Caco-2 (cell line): ENCODE measurements at regions not wholly inside any gene's neighbourhood (a gene's known extent, or its start where the extent isn't known, plus 50 kb on each side); places are given as distances from the start of the nearest gene placed in this dataset.

Source experiments
- BruUV-seq: library from RNA; stranded (reverse); fragments of 400-500 nt; replicated peaks from 2 replicates; lab custom pipeline; 2021; lab: Mats Ljungman, UMichigan
- CTCF ChIA-PET: fragments of 300-600 bp; sonication (Branson Sonifier 250); formaldehyde crosslinking; loops from one replicate; lab custom pipeline; 2022; ENCODE audit warnings: antibody characterized with exemption; lab: Charles Lee
- POLR2A ChIA-PET: fragments of 300-600 bp; sonication (Branson Sonifier 250); formaldehyde crosslinking; loops from one replicate; lab custom pipeline; 2022; ENCODE audit warnings: antibody characterized with exemption; lab: Charles Lee
- DNase-seq, 2 experiments: peaks; one replicate each; pipeline versions ENCODE4 v3.0.0 to v3.0.0-alpha.2; 2020 to 2022
- H3K27me3 ChIP-seq: replicated peaks from 2 replicates; pipeline ENCODE4 v1.6.0; 2011; ENCODE audit warnings: low read length; ENCODE audit not compliant: control insufficient read depth, insufficient read depth
- H3K36me3 ChIP-seq: 2 replicates; pipeline ENCODE4 v1.5.1; 2011; ENCODE audit warnings: low read length; ENCODE audit not compliant: control insufficient read depth, insufficient read depth
- H3K4me1 ChIP-seq: fragments of 250-450 bp; sonication (Bioruptor Pico); 2 replicates; pipeline ENCODE4 v1.5.1; 2020; ENCODE audit warnings: mild to moderate bottlenecking
- H3K4me3 ChIP-seq: 2 replicates; pipeline ENCODE4 v1.5.1; 2011; ENCODE audit warnings: low read depth, mild to moderate bottlenecking, control low read depth, low read length
- H3K9me3 ChIP-seq: fragments of 250-450 bp; sonication (Bioruptor Pico); 2 replicates; pipeline ENCODE4 v1.5.1; 2020; ENCODE audit warnings: mild to moderate bottlenecking, moderate library complexity
- H3K27ac Mint-ChIP-seq: one replicate; pipeline ENCODE4 v1.8.0; 2022; ENCODE audit warnings: mixed read lengths; ENCODE audit not compliant: unreplicated experiment
- H3K27me3 Mint-ChIP-seq: one replicate; pipeline ENCODE4 v1.8.0; 2022; ENCODE audit warnings: mixed read lengths; ENCODE audit not compliant: insufficient read depth, unreplicated experiment
- H3K36me3 Mint-ChIP-seq: one replicate; pipeline ENCODE4 v1.8.0; 2022; ENCODE audit warnings: mild to moderate bottlenecking, mixed read lengths; ENCODE audit not compliant: insufficient read depth, unreplicated experiment
- H3K4me1 Mint-ChIP-seq: one replicate; pipeline ENCODE4 v1.8.0; 2022; ENCODE audit warnings: low read depth, mixed read lengths; ENCODE audit not compliant: unreplicated experiment
- H3K4me3 Mint-ChIP-seq: one replicate; pipeline ENCODE4 v1.8.0; 2022; ENCODE audit warnings: mild to moderate bottlenecking, moderate library complexity, mixed read lengths; ENCODE audit not compliant: unreplicated experiment
- H3K9me3 Mint-ChIP-seq: one replicate; pipeline ENCODE4 v1.8.0; 2022; ENCODE audit warnings: mixed read lengths; ENCODE audit not compliant: unreplicated experiment
- intact Hi-C: fragments of 100-400 bp; cut with micrococcal nuclease; formaldehyde crosslinking; loops from one replicate; pipeline ENCODE4 v1.10.0; 2022; ENCODE audit not compliant: unreplicated experiment
- TF ChIP-seq, protein P1 (sequence below), 2 experiments: fragments of 200-600 bp in 1 of 2; IDR thresholded peaks; 1 replicate in 1 of 2; 2 replicates in 1 of 2; pipeline versions ENCODE4 v1.5.1 to v1.8.0; 2011 to 2022; ENCODE audit warnings: antibody characterized with exemption in 1 of 2, control low read depth in 1 of 2, inconsistent platforms in 1 of 2, low read depth in 1 of 2, low read length in 1 of 2, mild to moderate bottlenecking in 1 of 2, moderate library complexity in 1 of 2; ENCODE audit not compliant: insufficient read depth in 1 of 2, severe bottlenecking in 1 of 2, unreplicated experiment in 1 of 2

DNA sequence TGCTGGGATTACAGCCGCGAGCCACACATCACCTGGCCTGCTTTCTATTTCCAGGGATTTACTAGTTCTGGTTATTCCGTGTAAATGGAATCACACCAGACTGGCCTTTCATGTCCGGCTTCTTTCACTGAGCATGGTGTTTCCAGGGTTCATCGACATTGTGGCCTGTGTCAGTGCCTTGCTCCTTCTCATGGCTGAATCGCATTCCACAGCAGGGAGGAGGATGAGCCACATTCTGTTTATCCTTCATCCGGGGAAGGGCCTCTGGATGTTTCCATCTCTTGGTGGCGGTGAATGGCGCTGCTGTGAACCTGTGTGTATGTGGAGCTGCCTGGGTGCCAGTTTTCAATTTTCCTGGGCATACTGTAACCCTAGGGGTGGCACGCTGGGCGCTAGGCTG, 58.7 kb upstream of the RNU6ATAC start:
- no peak overlapping the region for H3K4me3 ChIP-seq

DNA sequence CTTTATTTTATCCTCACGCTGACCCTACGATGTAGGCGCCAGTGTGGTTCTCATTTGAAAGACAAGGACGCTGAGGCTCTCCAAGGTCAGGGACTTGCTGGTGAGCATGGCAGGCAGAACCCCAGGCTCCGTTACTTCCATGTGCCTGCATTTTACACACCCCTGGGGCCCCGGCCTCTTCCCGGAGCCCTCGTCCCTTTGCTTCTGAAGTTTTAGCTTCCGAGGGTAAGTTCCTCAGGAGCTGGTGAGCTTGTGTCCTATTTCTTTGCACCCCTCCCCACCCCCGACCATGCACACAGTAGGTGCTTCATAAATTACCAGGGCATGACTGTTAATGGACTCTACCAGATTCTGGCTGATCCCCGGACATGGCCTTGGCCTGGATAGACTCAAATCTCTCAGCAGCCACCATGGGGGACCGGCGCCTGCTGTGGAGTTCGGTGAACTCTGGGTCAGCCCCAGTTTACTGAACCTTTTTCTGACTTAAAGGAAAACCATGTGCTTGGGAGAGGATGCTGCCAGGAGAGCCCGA, 59.3 kb upstream of the RNU6ATAC start:
- H3K4me3 Mint-ChIP-seq = no peak overlapping the region
- no peaks in the 10 kb centered on the region for H3K27me3 Mint-ChIP-seq
- Histone ChIP-seq H3K4me3 (no peak overlapping the region), H3K27me3 (no peaks in the 10 kb centered on the region), H3K36me3 (no peaks in the 10 kb centered on the region), H3K4me1 (no peaks in the 10 kb centered on the region), H3K9me3 (no peaks in the 10 kb centered on the region)
- H3K27ac Mint-ChIP-seq = no peak overlapping the region
- H3K4me1 Mint-ChIP-seq = peaks cover 7% of the 10 kb centered on the region
- intact Hi-C loops = no loop called here
- TF ChIP-seq, protein P1, sequence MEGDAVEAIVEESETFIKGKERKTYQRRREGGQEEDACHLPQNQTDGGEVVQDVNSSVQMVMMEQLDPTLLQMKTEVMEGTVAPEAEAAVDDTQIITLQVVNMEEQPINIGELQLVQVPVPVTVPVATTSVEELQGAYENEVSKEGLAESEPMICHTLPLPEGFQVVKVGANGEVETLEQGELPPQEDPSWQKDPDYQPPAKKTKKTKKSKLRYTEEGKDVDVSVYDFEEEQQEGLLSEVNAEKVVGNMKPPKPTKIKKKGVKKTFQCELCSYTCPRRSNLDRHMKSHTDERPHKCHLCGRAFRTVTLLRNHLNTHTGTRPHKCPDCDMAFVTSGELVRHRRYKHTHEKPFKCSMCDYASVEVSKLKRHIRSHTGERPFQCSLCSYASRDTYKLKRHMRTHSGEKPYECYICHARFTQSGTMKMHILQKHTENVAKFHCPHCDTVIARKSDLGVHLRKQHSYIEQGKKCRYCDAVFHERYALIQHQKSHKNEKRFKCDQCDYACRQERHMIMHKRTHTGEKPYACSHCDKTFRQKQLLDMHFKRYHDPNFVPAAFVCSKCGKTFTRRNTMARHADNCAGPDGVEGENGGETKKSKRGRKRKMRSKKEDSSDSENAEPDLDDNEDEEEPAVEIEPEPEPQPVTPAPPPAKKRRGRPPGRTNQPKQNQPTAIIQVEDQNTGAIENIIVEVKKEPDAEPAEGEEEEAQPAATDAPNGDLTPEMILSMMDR (IDR thresholded peaks at IDR 0.05; ENCODE audit: insufficient read depth in 1 of 2, low read depth in 1 of 2, low read length in 1 of 2, severe bottlenecking in 1 of 2, unreplicated experiment in 1 of 2) = no peak
- H3K9me3 Mint-ChIP-seq = no peaks in the 10 kb centered on the region
- POLR2A ChIA-PET = no interaction called here
- no peaks in the 10 kb centered on the region for H3K36me3 Mint-ChIP-seq
- DNase-seq = no peak
- no TSS peak for BruUV-seq
- CTCF ChIA-PET = interaction anchor here (0.6 kb wide), 1 partner anchor 1211 kb away, joined by 3 read pairs; no protein-coding TSS in a partner anchor

More for the DNA sequence above, 58.7 kb upstream of the RNU6ATAC start:
- Mint-ChIP-seq H3K27ac (no peak overlapping the region), H3K4me3 (no peak overlapping the region), H3K36me3 (no peaks in the 10 kb centered on the region), H3K9me3 (no peaks in the 10 kb centered on the region), H3K4me1 (peaks cover 7% of the 10 kb centered on the region), H3K27me3 (no peaks in the 10 kb centered on the region)
- DNase-seq = no peak
- no peaks in the 10 kb centered on the region for H3K4me1 ChIP-seq
- TF ChIP-seq, protein P1 (IDR thresholded peaks at IDR 0.05; ENCODE audit: insufficient read depth in 1 of 2, low read depth in 1 of 2, low read length in 1 of 2, severe bottlenecking in 1 of 2, unreplicated experiment in 1 of 2) = no peak
- intact Hi-C loops = no loop called here
- no peaks in the 10 kb centered on the region for H3K27me3 ChIP-seq
- POLR2A ChIA-PET = no interaction called here
- H3K36me3 ChIP-seq = no peaks in the 10 kb centered on the region
- no peaks in the 10 kb centered on the region for H3K9me3 ChIP-seq
- CTCF ChIA-PET = no interaction called here
- BruUV-seq = no TSS peak

DNA sequence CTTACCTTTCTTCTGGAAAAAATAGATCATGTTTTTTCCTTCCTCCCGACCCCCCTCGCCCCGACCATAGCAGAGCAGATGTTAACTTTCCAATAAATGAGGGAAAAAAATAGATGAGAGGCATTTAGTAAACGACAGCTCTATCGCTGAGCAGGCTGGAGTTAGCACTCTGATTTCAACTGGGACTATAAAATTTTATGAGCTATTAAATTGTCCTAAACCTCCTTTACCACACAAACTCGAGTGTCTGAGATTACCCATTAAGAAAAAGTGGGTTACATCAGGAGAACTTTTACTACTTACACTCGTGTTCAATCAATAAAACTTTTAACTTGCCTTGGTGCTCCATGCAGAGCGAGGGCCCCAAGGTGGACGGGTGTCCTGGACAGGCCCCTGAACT, 59.8 kb upstream of the RNU6ATAC start:
- TF ChIP-seq, protein P1 (IDR thresholded peaks at IDR 0.05; ENCODE audit: insufficient read depth in 1 of 2, low read depth in 1 of 2, low read length in 1 of 2, severe bottlenecking in 1 of 2, unreplicated experiment in 1 of 2) = no peak
- BruUV-seq = no TSS peak
- H3K4me1 ChIP-seq = no peaks in the 10 kb centered on the region
- no peaks in the 10 kb centered on the region for H3K36me3 Mint-ChIP-seq
- H3K4me3 Mint-ChIP-seq = no peak overlapping the region
- ChIA-PET POLR2A (no interaction called here), CTCF (interaction anchor here (0.6 to 0.8 kb wide), 3 partner anchors 219 to 1211 kb away, joined by 3 to 6 read pairs (median 3); no protein-coding TSS in a partner anchor)
- H3K9me3 ChIP-seq = no peaks in the 10 kb centered on the region
- H3K4me3 ChIP-seq = no peak overlapping the region
- peaks cover 7% of the 10 kb centered on the region for H3K4me1 Mint-ChIP-seq
- no peak for DNase-seq
- H3K27me3 Mint-ChIP-seq = no peaks in the 10 kb centered on the region
- H3K9me3 Mint-ChIP-seq = no peaks in the 10 kb centered on the region
- no peak overlapping the region for H3K27ac Mint-ChIP-seq
- H3K27me3 ChIP-seq = no peaks in the 10 kb centered on the region
- intact Hi-C loops = no loop called here
- H3K36me3 ChIP-seq = no peaks in the 10 kb centered on the region
